Effector memory CD4-positive, alpha-beta T cell (primary cell): ENCODE measurements at regions not wholly inside any gene's neighbourhood (a gene's known extent, or its start where the extent isn't known, plus 50 kb on each side); places are given as distances from the start of the nearest gene placed in this dataset.
"Not testable (repeated sequence)": the region's sequence is repeated elsewhere in the genome, so short reads cannot be mapped to it uniquely, and the experiment has no call there.

Source experiments
- DNase-seq, 3 donors: peaks; one replicate each; pipeline ENCODE4 v3.0.0-alpha.2; 2020
- H3K27ac ChIP-seq: 2 replicates; pipeline ENCODE4 v1.7.0; 2013; ENCODE audit warnings: mild to moderate bottlenecking, low read length, moderate library complexity; ENCODE audit not compliant: insufficient read depth, poor library complexity, severe bottlenecking
- H3K27me3 ChIP-seq: replicated peaks from 2 replicates; pipeline ENCODE4 v1.7.0; 2013; ENCODE audit warnings: mild to moderate bottlenecking, low read length; ENCODE audit not compliant: insufficient read depth, control insufficient read depth, poor library complexity, severe bottlenecking
- H3K36me3 ChIP-seq: 2 replicates; pipeline ENCODE4 v1.7.0; 2013; ENCODE audit warnings: mild to moderate bottlenecking, low read length, moderate library complexity; ENCODE audit not compliant: control insufficient read depth, insufficient read depth
- H3K4me1 ChIP-seq: 2 replicates; pipeline ENCODE4 v1.7.0; 2013; ENCODE audit warnings: low read length, mild to moderate bottlenecking; ENCODE audit not compliant: control insufficient read depth, insufficient read depth, poor library complexity, severe bottlenecking
- H3K4me3 ChIP-seq: 2 replicates; pipeline ENCODE4 v1.7.0; 2013; ENCODE audit warnings: low read length, low read depth, mild to moderate bottlenecking; ENCODE audit not compliant: insufficient read depth, poor library complexity, severe bottlenecking
- H3K9me3 ChIP-seq: 2 replicates; pipeline ENCODE4 v1.7.0; 2013; ENCODE audit warnings: mild to moderate bottlenecking, low read length, moderate library complexity; ENCODE audit not compliant: control insufficient read depth

DNA sequence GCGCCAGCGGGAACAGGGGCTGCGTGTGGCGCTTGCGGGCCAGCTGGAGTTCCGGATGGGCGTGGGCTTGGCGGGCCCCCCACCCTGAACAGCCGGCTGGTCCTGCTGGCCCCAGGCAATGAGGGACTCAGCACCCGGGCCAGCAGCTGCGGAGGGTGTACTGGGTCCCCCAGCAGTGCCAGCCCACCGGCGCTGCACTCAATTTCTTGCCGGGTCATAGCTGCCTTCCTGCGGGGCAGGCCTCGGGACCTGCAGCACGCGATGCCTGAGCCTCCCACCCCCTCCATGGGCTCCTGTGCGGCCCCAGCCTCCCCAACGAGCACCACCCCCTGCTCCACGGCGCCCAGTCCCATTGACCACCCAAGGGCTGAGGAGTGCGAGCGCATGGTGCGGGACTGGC lies 855.2 kb upstream of the IGFBP7 start:
- not testable (repeated sequence) for H3K9me3 ChIP-seq, H3K27me3 ChIP-seq, H3K27ac ChIP-seq, H3K4me1 ChIP-seq, H3K4me3 ChIP-seq, H3K36me3 ChIP-seq, DNase-seq

DNA sequence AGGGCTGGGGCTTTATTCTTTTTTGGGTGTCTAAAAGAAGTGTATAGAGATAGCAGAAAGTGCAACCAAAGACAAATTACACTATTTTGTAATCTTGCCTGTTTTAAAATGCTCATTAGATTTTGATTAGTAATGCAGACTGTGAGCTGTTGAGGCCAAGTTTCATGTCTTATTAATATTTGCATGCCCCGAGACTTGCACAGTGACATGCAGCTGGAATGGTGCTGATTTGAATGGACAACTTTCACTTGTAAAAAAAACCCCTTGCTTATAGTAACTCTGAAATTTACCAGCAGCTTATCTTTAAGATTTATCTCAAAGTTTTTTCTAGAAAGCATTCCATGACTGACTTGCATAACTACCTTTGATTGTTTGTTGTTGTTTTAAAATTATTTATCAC lies 835.1 kb upstream of the IGFBP7 start:
- H3K9me3 ChIP-seq = no peaks in the 10 kb centered on the region
- no peaks in the 10 kb centered on the region for H3K27me3 ChIP-seq

DNA sequence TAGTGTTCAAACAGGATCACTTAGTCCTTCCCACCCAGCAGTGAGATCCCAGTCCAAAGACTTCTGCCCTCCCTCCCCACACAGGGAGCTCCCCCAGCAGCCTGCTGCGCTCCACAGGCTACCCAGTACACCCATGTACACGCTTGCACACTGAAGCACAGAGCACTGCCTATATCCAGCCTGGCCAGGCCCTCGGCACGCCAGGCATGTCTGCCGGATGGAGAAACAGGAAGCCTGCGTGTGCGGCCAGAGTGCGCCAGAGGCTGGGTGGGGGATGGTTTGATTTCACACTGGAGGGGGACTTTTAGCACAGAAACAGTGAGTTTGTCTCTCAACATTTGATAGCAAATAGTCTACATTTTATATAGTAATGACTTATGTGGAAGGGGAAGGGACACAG lies 833.5 kb upstream of the IGFBP7 start:
- Histone ChIP-seq H3K4me3 (no peak overlapping the region), H3K9me3 (no peaks in the 10 kb centered on the region), H3K36me3 (no peaks in the 10 kb centered on the region), H3K4me1 (no peaks in the 10 kb centered on the region), H3K27me3 (no peaks in the 10 kb centered on the region), H3K27ac (no peak overlapping the region)
- no peak for DNase-seq

More for the DNA sequence above, 835.1 kb upstream of the IGFBP7 start:
- Histone ChIP-seq H3K4me3 (no peak overlapping the region), H3K27ac (no peak overlapping the region), H3K4me1 (no peaks in the 10 kb centered on the region), H3K36me3 (no peaks in the 10 kb centered on the region)
- no peak for DNase-seq

DNA sequence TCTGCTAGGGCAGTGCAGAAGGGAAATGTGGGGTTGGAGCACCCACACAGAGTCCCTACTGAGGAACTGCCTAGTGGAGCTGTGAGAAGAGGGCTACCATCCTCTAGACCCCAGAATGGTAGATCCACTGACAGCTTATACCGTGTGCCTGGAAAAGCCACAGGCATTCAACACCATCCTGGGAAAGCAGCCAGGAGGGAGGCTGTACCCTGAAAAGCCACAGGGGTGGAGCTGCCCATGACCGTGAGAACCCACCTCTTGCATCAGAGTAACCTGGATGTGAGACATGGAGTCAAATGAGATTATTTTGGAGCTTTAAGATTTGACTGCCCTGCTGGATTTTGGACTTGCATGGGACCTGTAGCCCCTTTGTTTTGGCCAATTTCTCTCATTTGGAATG lies 827.1 kb upstream of the IGFBP7 start:
- H3K4me3 ChIP-seq, H3K27ac ChIP-seq, H3K36me3 ChIP-seq, H3K4me1 ChIP-seq, H3K9me3 ChIP-seq, DNase-seq, H3K27me3 ChIP-seq: not testable (repeated sequence)

GRCh38 chr4:57926311-57926710 lies 816.1 kb upstream of the IGFBP7 start:
- Histone ChIP-seq H3K4me1 (no peaks in the 10 kb centered on the region), H3K27ac (no peak overlapping the region), H3K27me3 (no peaks in the 10 kb centered on the region), H3K36me3 (no peaks in the 10 kb centered on the region), H3K9me3 (no peaks in the 10 kb centered on the region), H3K4me3 (no peak overlapping the region)
- DNase-seq = no peak

DNA sequence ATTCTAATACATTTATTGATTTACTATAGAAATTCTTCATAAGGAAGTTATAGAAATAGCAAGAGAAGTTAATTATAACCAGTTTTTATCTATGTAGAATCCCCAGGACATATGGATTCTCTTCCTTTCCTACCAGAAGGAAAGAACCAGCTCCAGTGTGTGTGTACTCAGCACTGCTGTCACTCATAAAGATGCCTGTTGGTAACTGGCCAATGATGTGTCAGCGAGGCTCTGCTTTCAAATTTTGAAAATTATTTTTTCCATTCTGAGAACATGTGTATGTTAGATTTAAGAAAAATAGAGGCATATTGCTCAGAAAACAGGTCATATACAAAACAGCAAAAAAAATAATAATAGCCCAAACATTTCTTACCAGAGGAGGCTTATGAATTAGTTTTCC lies 814.8 kb upstream of the IGFBP7 start:
- Histone ChIP-seq H3K27me3 (no peaks in the 10 kb centered on the region), H3K36me3 (no peaks in the 10 kb centered on the region), H3K9me3 (no peaks in the 10 kb centered on the region), H3K27ac (no peak overlapping the region), H3K4me1 (no peaks in the 10 kb centered on the region), H3K4me3 (no peak overlapping the region)
- DNase-seq = no peak

DNA sequence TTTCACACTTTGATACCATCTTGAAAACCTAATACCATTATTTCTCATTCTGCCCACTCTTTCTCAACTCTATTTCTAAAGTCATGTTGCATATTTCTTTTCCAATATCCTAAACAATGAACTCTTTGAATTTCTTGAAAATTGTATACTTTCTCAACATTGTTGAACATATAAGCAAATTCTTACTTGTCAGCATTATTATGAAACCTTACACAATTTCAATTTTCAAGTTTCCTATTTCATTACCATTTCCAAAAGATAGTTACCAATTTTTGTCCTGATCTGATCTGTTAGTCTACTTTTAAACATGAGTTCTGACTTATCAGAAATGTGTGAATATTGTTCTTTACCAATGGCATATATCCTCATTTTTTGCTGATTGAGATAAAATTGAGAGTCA lies 806.3 kb upstream of the IGFBP7 start:
- Histone ChIP-seq H3K4me3 (no peak overlapping the region), H3K27me3 (no peaks in the 10 kb centered on the region), H3K4me1 (no peaks in the 10 kb centered on the region), H3K36me3 (no peaks in the 10 kb centered on the region), H3K9me3 (no peaks in the 10 kb centered on the region), H3K27ac (no peak overlapping the region)
- no peak for DNase-seq

DNA sequence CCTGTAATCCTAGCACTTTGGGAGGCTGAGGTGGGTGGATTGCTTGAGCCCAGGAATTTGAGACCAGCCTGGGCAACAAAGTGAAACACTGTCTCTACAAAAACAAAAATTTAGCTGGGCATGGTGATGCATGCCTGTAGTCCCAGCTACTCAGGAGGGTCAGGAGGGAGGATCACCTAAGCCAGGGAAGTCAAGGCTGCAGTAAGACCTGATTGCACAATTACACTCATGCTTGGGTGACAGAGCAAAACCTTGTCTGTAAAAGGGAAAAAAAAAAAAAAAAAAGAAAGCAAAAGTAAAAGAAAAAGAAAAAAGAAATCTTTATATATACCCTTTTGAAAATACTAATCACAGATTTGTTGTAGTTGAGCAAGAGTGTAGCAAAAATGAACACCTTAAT lies 801.0 kb upstream of the IGFBP7 start:
- H3K4me1 ChIP-seq = no peaks in the 10 kb centered on the region
- H3K36me3 ChIP-seq = no peaks in the 10 kb centered on the region
- DNase-seq = no peak
- no peaks in the 10 kb centered on the region for H3K9me3 ChIP-seq
- H3K27me3 ChIP-seq = no peaks in the 10 kb centered on the region
- H3K27ac ChIP-seq = no peak overlapping the region
- no peak overlapping the region for H3K4me3 ChIP-seq

GRCh38 chr4:57910151-57910550 lies 800.0 kb upstream of the IGFBP7 start:
- no peak overlapping the region for H3K27ac ChIP-seq
- no peak overlapping the region for H3K4me3 ChIP-seq
- H3K36me3 ChIP-seq = no peaks in the 10 kb centered on the region
- H3K4me1 ChIP-seq = no peaks in the 10 kb centered on the region
- no peak for DNase-seq
- H3K27me3 ChIP-seq = no peaks in the 10 kb centered on the region
- no peaks in the 10 kb centered on the region for H3K9me3 ChIP-seq

- Histone ChIP-seq H3K4me3 (no peak overlapping the region), H3K27ac (no peak overlapping the region), H3K27me3 (no peaks in the 10 kb centered on the region), H3K9me3 (no peaks in the 10 kb centered on the region), H3K4me1 (no peaks in the 10 kb centered on the region), H3K36me3 (no peaks in the 10 kb centered on the region)
- DNase-seq = no peak
Measured at GRCh38 chr4:57905965-57906364, 795.8 kb upstream of the IGFBP7 start.

GRCh38 chr4:57877047-57877458 lies 766.9 kb upstream of the IGFBP7 start:
- no peaks in the 10 kb centered on the region for H3K27me3 ChIP-seq
- H3K9me3 ChIP-seq = no peaks in the 10 kb centered on the region
- DNase-seq = no peak
- no peaks in the 10 kb centered on the region for H3K4me1 ChIP-seq
- no peaks in the 10 kb centered on the region for H3K36me3 ChIP-seq
- no peak overlapping the region for H3K27ac ChIP-seq
- no peak overlapping the region for H3K4me3 ChIP-seq
